C4-2B (cell line): ENCODE measurements at regions not wholly inside any gene's neighbourhood (a gene's known extent, or its start where the extent isn't known, plus 50 kb on each side); places are given as distances from the start of the nearest gene placed in this dataset.

Experiments used
- H3K27ac ChIP-seq: fragments of 450-650 bp; 2 replicates; pipeline ENCODE4 v1.5.1; 2017
- ZFX ChIP-seq: fragments of 450-650 bp; IDR thresholded peaks from 2 replicates; pipeline ENCODE4 v1.6.1; 2017
- TF ChIP-seq, protein P1 (sequence below): fragments of 450-650 bp; conservative IDR thresholded peaks from 2 replicates; pipeline ENCODE4 v1.5.1; 2017; ENCODE audit warnings: mild to moderate bottlenecking

DNA sequence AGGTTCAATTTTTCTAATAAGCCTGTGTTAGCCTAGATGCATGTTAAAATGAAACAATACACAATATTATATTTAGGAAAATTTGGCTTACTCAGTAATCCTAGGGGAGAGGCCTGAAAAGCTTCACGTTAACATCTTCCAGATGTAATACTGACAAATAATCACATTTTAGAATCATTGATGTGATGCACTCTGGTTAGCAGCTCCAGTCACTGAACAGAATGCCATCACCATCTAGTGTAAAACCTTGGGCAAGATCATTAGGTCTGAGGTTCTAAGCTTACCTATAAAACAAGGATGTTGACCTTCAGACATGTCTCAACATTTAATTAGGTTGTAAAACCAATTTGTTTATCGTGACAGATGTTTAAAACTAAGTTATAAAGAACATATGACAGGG, 1704.8 kb downstream of the STIM2 start:
- no peak for TF ChIP-seq ZFX
- TF ChIP-seq, protein P1, sequence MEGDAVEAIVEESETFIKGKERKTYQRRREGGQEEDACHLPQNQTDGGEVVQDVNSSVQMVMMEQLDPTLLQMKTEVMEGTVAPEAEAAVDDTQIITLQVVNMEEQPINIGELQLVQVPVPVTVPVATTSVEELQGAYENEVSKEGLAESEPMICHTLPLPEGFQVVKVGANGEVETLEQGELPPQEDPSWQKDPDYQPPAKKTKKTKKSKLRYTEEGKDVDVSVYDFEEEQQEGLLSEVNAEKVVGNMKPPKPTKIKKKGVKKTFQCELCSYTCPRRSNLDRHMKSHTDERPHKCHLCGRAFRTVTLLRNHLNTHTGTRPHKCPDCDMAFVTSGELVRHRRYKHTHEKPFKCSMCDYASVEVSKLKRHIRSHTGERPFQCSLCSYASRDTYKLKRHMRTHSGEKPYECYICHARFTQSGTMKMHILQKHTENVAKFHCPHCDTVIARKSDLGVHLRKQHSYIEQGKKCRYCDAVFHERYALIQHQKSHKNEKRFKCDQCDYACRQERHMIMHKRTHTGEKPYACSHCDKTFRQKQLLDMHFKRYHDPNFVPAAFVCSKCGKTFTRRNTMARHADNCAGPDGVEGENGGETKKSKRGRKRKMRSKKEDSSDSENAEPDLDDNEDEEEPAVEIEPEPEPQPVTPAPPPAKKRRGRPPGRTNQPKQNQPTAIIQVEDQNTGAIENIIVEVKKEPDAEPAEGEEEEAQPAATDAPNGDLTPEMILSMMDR: no peak; the same call in 1 of the 2 replicates
- no peak overlapping the region for H3K27ac ChIP-seq

DNA sequence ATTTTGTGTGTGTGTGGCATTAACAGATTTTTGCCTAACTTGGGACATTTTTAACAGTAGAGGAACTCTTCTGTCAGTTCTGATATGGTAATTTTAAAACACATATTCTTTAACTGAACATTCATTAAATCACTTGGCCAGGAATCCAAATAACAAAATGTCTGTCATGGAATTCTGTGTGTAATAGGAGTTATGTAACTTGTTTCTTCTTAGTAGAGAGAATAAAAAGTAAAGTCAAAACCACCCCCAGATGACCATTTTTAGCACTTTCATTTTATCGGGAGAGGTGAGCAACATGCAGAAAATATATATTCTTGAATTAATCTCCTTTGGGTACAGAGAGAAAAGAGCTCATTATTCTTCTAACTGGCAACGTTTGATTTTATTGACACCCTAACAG, 1740.3 kb downstream of the STIM2 start:
- H3K27ac ChIP-seq: no peak overlapping the region
- TF ChIP-seq ZFX: no peak
- TF ChIP-seq, protein P1: no peak

DNA sequence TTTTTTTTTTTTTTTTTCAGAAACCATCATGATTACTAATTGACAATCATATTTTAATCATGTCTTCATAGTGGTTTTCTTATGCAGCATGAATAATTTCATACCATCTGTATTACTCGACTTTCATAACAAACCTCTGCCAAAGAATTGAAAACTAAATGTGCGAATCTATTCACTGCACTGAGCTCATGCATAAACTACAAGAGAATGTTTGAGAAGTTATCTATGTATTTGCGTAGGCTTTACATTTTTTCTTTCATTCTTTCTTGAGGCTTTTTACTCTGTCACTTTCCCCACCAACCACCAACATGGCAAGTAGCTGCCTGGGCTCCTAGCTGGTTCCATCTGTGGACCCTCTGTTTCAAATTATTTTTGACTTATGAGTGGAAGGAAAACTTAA, 1761.0 kb downstream of the STIM2 start:
- H3K27ac ChIP-seq: no peak overlapping the region
- no peak for TF ChIP-seq ZFX
- TF ChIP-seq, protein P1: no peak

DNA sequence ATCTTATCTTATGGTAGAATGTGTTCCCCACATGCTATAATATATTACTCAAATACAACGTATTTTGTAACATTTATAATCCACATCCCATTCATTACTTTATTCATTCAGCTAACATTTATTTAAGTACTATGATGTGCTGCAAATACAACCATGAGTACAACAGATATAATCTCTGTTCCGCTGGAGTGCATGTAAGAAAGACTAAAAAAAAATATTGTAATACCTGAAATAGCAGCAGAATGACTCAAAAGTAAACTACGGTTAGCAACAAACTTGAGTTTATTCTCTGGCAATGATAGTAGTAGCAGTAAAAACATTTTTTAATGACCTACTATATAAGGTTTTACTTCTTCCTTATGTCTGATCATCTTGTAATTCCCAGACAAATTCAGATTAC, 1776.3 kb downstream of the STIM2 start:
- TF ChIP-seq ZFX: no peak
- TF ChIP-seq, protein P1: no peak
- H3K27ac ChIP-seq: no peak overlapping the region

DNA sequence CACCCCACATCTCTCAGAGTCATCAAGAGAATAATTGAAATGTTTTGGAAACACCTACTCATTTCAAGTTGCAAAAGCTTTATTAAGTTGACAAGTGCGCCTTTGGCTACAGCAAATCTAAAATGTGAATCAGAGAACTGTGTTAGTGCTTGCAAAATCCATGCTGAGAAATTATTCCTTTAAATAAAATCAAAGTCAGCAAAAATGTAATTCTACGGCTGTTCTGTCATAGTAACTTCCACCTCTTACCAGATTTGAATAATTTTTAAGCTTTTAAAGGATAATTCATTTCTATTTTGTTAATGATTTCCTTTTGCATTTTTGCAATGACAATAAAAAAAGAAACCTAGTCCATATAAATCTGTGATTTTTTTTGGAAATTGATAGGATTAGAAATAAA, 1779.1 kb downstream of the STIM2 start:
- H3K27ac ChIP-seq: no peak overlapping the region
- TF ChIP-seq ZFX: no peak
- TF ChIP-seq, protein P1: no peak

DNA sequence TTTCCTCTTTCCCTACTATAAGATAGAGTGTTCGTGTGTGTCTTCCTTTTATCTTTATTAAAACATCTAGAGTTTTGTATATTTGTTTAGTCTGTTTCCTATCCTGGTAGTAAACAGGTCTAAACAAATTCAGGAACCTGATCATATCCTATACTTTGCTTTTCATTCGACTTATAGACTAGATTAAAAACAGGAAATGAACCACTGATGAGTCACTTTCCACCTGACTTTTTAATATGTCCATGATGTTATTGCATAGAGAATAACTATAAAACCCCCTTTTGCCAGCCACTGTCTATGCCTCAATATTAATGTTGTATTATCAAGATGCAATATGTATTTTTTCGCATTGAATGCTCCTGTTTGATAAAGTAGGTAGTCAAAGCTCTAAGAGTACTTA, 1794.0 kb downstream of the STIM2 start:
- TF ChIP-seq ZFX: no peak
- TF ChIP-seq, protein P1: no peak
- no peak overlapping the region for H3K27ac ChIP-seq

DNA sequence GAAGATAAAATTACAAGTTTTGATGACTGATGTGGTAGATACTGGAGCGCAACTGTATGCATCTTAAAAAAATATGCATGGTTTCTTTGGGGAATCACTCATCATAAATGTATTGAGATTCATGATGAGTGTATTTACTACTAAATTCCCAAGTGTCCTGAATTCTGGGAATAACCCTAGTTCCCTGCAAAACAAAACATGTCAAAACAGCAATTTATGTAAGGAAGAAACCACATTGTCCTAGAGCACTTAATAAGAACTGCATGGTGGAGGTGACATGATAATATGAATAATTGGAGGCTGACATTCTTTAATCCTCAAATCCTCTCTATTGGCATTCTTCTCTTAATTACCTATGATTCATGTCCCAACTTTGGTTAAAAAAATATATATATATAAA, 1804.7 kb downstream of the STIM2 start:
- no peak for TF ChIP-seq ZFX
- TF ChIP-seq, protein P1: no peak
- H3K27ac ChIP-seq: no peak overlapping the region

DNA sequence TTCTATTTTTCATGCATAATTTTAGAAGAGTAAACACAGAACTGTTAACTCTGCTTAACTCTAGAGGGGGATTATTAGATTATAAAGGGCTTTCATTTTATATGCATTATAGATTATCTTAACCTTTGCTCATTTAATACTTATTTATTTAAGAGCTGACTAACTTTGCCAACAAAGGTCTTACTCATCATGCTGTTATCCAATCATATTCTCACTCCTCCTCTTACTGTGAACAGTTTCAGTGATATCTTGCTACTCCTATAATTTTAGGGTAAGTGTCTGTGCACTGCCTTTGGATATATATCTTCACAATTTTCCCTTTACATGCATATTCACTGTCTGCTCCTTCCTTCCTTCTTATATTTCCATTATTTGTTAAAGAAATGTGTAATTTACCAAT, 1814.9 kb downstream of the STIM2 start:
- no peak overlapping the region for H3K27ac ChIP-seq
- TF ChIP-seq, protein P1: no peak
- TF ChIP-seq ZFX: no peak
